Activated effector memory CD4-positive, alpha-beta T cell treated with Interleukin-2 at 50 U/mL for 16 hours (primary cell): ENCODE measurements at regions not wholly inside any gene's neighbourhood (a gene's known extent, or its start where the extent isn't known, plus 50 kb on each side); places are given as distances from the start of the nearest gene placed in this dataset.
A peak's percentile ranks its signal among the peaks of the same experiment; 100 is the strongest.

Source experiments
- DNase-seq: peaks from one replicate; pipeline ENCODE4 v3.0.0-alpha.2; 2020

DNA sequence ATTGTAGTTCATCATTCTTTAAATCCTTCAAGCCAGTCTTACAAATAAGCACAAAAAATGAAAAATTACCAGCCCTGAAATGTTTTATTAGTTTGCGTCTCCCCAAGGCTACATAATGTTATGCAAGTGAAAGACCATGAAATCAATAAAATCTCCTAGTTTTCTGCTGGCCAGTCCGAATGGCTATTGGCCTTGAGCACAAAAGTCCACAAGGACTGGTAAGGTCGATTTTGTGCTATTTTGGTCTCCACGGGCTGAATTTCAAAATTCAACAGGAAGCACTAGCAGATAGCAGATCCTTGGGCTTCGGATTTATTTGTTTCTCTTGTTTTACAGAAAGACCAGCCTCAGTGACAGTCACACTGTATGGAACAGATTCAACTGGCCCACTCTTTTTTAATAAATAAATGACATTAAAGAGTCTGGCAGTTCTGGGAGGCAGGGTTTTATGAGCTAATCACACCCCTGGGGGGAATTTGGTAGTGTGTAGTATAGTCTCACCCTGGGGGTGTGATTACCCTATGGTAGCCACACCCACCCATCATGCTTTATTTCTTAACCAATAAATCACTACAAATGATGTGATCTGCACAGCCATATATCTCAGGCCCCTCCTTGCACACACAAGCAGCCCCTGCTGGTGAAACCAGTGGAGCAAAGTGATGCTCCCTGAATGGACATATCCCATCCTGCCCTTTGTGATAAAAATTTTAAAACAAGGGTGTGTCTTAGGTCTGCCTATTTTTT lies 51.1 kb upstream of the TMEM33 start:
- DNase-seq = no peak

DNA sequence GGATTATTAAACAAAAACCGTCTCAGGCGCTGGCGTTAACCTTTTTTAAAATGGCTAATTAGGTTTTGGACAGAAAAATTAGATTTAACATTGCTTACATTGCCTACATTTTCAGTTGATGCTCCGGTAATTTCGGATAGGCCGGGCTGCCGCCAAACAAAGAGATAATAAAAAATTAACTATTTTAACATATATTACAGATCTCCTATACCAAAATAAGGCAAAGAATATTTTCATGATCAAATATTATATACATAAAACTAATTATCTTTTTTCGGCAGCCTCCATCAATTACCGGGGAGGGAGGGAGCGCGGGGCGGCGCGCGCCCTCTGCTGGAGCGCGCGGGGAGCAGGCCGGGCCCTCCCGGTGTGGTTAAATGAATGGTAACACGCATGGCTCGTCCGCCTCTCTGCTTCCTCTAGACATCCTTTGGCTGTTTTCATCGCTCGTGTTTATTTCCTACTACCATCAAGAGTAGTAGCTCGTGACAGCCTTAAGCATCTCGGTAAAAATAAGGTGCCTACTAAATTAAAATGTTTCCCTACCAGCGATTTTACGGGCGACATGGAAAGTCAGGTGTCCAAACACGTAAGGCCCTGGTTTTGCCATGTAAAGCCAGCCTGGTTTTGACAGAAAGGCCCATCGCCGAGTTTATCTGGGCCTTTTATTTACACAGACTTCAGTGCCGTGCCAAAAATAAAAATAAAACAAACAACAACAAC lies 52.4 kb upstream of the TMEM33 start:
- peak; percentile 36 for DNase-seq

DNA sequence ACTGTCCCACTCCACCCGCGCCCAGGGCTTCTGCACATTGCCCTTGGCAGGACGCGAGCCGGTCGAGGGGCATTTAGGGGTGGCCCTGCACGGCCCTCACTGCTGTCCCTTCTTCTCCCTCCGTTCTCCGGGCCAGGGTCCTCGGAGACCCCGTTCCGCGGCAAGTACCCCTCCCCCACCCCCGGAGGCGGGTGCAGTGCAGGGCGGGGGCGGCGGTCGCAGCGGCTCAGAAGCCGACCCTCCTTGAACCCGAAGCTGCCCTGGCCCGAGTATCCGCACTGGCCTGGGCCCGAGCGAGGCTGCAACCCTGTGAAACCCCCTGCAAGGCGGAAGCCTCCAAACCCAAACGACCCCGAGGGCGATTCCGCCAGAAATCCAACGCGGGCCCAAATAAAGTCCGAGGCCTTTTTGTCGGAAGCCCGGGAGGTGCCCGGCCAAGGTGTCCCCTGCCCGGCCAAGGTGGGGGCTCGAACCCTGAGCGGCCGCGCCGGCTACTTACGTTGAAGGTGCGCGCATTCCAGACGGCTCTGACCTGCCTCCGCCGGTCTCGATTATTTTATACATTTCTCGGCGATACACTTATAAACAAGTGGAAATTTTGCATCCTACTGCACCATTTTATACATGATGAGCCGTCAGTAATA lies 53.1 kb upstream of the TMEM33 start:
- DNase-seq = no peak

DNA sequence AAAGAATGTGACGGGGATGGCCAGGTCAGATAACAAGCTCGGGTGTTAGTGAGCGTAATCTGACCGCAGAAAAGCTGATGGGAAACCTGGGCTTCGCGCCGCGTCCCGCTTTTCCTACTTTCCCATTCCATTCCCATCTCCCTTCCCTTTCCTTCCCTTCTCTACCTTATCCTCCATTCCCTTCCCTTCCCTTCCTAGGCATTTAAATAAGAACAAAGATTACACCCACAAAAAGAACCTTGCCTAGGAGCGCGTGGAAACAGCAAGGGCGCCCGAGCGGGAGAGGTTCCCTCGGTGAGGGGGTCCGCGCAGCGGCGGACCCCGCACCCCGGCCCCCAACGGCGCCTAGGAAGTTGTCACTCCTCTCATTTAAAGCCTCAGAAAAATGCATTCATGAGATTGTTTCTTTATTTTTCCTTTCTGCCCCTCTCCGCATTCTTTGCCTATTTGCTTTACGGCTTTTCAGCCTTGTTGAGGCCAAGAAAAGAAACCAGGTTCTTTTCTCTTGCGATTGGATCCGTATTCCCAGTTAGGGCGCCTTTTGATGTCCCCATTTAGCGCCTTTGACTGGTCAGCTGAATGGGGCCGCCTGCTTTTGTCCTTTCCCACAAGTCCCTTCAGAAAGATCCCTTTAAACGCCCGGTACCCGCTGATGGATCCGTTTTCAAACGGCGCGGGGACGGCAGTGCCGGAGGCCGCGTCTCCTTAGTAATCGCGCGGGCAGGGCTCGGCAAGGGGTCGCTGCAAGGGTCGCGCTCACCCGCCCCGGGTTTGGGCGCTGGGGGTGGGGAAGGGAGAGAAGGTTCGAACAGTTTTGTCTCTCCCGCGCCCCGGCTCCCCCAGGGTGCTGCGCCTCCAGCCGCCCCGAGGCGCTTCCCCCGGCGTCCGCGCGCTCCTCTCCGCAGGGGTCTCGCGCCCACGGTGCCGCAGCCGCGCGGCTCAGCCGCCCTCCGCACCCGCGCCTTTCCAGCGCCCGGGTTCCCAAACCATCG lies 54.1 kb upstream of the TMEM33 start:
- no peak for DNase-seq

DNA sequence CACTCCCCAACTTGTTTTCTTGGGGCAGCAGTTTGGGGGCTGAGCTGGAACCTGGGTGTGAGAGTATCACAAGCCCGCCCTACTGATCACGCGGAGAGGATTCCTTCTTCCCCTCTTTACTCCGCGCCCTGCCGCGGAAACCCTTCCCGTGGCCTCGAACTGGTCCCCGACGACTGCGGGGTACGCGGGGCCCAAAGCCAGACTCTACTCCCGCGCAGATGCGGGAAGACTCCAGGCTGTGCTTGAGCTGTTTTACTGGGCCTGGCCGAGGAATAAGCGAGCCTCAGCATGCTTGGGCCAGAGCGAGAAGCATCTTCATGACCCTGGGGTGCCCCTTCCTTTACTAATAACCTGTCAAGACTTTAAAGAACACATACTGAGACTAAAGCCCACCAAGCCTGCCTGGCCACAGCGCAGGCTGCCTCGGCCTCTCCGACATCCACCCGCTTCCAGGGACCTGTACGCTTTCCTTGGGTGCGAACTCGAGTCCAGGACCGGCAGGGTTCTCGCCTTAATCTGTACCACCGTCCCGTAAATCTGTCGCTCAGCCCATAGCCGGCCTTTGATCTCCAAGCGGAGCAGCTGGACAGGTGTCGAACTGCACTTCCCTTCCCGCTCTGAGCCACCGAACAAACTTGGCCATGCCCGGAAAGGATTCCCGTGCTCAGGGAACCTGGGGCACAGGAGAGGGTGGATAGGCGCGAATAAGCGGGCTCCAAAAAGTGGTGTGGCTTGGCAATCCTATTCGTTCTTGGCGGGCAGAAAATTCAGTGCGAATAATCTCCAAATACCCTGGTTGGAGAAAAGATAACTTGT lies 55.0 kb upstream of the TMEM33 start:
- DNase-seq = no peak

DNA sequence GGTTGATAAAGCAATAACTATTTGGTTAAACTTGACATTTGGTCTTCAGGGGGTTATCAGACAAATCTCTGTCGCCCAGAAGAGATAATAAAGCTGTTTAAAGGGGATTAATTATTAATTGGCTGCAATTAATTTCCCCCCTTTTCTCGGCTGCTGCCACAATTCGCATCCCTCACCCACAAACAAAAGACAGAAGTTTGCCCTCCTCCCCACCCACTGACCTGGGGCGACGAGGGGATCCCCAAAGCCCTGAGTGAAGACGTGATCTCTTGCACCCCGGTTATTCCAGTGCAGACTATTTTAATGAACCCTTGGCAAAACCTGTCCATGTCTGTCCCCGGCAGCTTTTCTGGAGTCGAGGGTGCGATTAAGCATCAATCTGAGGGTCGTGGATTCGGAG lies 55.7 kb upstream of the TMEM33 start:
- DNase-seq = no peak

DNA sequence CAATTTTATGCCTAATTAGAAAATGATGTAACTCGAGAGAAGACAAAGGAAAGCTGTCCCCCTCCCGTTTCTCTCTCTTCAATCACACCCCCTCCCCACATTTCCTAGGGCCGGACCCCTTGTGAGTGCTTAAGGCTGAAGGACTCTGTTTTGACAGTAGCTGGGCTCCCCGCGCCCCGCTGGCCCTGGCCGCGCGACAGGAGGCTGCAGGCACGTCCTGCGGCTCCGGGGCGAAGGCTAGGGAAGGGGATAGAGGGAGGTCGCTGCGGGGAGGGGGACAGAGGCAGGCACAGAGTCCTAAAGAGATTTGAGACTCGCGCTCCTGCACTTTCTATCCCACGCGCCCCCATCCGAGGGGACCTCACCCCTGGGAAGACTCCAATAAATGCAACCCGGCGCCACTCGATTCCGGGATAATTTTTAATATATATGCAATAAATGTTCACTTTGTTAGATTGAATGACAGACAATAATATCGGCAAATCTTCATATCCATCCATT lies 56.2 kb upstream of the TMEM33 start:
- DNase-seq = no peak

DNA sequence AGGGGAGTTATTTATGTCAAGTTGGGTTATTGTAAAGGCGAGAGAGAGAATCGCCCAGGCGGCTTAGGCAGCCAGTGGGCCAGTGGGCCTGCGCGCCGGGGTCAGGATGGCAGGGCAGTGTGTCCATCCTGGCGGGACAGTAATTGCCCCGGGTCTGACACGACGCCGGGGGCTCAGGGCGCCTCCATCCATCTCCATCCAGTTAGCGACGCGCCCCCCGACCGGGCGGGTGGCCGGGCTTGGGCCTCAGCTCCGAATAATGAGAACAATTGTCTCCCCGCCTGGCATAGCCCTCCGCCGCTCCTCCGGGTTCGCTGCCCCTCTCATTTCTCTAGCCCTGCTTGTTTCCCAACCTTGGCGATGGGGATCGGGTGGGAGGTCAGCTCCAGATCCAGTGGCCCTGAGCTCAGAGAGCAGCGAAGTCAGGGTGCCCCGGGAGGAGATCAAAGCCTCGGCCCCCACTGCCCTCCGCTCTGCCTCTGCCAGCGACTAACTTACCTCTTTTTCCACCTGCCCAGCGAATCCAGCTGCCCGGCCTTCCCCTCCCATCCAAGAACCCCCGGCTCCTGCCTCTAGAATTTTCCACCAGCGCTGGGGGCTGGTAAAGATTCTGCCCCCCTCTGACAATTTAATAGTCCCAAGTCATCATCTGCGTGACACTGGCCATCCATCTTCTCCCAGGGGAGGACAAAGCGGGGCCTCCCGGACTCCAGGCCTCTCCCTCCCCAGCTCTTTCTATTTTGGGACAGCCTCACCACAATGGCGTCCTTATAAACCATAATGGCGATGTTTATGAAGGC lies 56.9 kb upstream of the TMEM33 start:
- no peak for DNase-seq

DNA sequence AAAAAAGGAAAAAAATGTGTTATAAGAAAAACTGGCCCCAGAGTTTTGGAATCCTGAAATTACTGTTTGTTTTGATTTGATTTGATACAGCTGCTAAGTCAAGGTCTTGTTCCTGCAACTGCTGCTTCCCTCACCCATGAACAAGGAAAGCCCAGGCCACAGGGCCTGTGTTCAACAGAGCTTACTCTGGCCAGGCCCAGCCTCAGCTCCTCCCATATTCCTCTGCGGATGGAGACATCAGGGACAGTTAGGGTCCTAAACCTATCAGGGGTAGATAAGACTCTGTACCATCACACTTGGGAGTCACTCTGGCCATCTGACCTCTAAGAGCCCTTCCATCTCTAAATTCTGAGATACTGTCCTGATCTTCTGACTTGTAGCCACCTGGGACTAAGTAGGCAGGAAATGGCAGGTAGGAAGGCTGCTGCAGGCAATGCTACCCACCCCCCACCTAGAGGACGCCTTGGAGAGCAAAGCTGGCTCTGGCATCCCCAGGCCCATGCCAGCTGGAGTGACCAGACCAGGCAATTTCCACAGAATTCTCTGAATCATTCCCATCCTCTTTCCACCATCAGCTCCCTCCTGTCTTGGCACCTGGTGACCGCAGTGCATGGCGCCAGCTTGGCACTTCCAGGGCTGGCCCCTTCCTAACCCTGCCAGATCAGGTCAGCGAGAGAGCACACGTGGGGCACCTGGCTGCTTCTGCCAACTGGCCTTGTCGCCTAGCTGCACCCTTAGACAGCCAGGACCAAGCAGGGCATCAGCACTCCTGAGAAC lies 58.0 kb upstream of the TMEM33 start:
- DNase-seq = no peak

DNA sequence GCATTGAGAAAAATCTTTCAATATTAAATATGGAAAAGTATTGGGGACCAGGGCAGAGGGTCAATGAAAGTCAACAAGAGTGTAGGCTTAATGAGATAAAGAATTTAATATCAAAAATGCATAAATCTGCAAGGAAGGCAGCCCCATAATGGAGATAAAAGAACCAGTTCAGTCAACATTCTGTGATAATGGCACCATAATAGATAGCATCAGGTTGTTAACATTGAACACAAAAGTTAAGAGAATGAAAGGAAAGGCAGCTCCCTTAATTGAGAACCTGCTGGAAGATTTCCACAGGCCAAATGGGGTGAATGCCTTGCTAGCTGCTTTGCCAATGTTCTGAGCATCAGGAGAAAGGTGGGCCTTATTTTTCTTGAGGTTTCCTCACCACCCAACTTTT lies 60.4 kb upstream of the TMEM33 start:
- DNase-seq = no peak

DNA sequence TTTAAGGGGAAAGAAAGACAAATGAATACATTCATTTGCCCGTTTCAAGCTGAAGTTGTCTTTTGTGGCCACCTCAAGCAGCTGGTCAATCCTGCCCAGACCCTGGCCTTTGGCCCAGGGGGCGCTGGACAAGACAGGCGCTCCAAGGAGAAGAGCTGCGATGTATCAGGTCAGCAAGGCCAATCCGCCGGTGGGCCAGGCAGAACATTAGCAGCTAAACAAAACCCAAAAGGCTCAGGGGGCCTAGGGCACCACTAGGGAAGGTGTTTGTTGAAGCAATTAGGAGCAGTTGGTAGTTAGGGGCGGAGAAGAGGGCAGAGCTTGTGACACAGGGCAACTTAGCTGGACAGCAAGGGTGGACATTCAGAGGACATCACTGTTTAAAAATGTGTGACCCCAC lies 60.8 kb upstream of the TMEM33 start:
- no peak for DNase-seq

DNA sequence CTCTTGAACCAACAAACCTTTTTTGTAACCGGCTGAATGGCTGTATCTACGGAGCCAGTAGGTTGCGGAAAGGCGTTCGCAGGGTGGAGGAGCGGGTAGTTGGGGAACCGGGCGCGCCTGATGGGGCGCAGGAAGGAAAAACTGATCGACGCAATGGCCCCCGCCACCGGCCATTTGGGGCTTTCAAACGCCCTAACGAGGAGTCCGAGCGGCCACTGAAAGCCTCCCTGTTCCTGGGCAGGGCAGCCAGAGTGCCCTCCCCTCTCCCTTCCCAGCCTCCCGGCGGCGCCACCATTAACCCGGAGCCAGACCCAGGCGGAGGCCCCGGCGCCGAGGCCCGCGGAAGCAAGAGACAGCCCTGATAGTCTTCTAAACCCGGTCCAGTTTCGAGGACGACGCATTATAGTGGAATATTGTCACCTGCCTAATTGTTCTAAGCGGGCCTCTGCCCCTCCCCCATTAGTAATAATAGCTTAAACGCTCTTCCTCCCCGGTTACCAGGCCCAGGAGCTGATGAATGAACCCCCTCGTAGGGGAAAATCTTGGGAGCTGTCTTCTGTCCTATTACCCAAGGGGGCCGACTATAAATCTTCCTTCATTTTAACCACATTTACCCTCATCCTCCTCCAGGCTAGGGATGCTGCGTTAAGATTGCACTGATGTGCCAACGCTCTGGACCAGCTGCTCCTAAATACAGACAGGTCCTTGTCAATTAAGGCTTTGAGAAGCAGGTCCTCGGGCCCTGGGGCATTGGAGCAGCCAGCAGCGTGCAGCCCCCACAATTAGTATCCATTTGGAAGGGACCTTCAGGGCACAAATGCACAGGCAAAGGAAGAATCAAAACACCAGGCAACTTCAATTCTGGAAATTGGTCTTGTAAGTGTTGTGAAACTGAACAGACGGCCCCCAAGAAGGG lies 61.6 kb upstream of the TMEM33 start:
- DNase-seq = no peak

DNA sequence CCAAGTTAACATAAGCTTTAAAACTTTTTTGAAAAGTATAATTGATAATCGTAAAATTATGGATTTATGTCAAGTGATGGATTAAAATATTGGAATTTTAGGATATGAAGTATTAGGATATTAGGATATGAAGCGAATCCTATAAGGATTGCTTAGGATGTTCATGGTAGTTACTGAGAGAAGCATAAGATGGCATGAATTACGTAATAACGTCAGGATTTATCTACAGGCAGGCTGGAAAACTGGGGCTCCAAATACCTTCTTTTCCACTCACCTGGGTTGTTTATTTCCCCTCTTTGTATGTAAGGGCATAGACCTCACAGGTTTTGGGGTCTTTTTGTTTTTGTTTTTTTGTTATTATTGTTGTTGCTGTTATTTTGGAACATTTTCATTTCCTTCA lies 65.2 kb upstream of the TMEM33 start:
- no peak for DNase-seq

DNA sequence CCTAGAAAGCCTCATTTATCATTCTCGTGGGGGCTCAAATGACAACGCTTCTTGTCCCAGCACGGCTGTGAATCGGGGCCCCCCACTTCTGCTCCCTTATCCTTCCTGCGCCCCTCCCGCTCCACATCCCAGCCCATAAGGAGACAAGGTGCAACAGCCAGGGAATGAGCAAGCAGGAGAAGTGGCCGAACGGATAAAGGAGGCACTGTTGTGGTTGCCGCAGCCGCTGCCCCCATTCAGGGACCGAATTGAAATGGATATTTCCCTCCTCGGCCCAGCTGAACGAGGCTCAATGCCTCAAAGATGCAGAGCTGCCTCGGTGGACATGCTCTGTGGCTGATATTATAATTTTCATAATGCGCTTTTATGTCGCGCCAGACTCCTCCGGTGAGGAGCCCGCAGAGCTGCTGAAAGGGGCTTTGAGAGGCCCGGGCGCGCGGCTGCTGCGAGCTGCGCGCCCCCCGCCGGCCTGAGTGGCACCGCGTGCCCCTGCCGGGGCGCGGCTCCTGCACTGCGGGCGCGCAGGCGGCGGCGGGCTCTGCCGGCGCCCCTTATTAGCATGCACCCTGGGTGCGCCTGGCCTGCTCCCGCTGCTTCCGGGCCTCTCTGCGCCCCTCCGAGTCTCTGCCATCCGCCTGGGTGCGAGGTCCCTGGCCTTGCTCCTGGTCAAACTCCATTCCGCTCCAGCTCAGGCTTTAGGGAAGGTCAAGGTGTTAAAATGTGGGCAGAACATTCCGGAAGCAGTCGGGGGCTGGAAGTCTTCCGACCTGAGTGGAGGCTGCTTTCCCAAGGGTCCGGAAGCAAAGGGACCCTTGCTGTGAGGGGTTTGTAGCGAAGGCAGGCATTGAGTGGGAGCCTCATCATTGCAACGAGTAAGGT lies 68.2 kb upstream of the TMEM33 start:
- no peak for DNase-seq

DNA sequence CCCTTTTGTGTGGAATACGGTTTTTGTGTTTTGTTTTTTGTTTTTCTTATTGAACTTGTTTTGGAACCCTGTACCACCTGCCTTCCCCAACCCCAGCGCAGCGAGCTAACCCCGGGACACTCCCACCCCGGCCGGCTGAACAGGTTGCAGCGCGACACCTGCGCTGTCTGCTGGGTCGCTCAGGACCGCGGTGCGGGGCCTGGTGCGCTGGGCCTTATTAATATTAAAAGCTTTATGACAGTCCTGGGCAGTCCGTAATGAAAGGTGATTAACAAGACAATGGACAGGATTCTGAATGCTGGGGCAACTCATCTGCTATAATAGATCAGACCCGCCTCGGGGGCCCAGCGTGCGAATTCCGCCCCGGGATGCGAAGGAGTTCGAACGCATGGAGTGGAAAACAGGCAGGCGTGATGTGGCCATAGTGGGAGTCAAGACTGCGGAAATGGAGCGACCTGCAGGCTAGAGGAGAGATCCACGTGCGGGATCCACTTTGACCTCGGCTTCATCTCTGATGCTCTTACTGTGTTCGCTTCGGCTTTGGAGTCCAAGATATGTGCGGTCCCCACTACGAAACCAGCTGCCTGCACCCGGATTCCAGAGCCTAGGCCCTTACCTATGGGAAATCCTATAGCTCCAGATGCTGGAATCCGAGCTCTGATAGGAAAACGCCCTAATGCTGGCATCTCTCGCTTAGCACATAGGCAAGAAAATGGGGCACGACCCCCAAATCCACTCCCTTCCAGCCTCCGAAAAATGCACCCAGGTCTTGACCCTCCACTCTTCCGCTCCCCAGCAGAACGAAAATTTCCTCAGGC lies 69.0 kb upstream of the TMEM33 start:
- DNase-seq = no peak

DNA sequence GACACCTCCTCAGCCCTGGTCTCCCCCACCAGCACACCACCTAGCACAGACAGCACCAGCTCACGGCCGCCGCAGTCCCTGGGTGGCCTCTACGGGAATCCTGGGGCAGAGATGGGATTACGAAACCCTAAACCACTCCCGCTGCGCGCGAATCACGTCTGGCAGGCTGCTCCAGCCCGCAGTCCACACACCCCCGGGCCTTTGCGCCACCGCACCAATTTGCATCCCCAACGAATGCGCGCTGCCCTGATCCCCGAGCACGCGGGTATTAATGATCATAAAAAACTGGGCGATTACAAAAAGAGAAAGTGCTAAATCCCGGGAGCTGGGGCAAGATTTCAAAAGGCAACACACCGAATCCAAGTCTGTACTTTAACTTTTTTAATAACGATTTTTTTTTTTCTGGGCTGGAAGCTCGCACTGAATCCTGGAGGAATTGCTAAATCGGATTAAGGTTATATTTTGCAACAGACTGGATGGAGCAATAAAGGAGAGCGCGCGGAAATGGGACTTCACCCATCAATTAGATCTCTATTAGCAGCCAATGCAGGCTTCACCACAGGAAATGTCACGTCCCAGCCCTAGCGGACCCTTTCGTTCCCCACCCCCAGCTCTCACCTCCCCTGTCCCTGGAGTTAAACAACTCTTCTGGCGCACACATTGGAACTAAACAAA lies 69.8 kb upstream of the TMEM33 start:
- DNase-seq = no peak
